HCT116 (cell line): ENCODE measurements at regions not wholly inside any gene's neighbourhood (a gene's known extent, or its start where the extent isn't known, plus 50 kb on each side); places are given as distances from the start of the nearest gene placed in this dataset.

Experiments
- ATAC-seq: fragments of 200-7000 bp; cut with Tn5 transposase; 2 replicates; pipeline ENCODE4 v1.9.1; 2020; ENCODE audit warnings: mild to moderate bottlenecking, moderate library complexity
- BruUV-seq: library from RNA; stranded (reverse); fragments of 400-500 nt; replicated peaks from 2 replicates; lab custom pipeline; 2021; lab: Mats Ljungman, UMichigan
- CTCF ChIA-PET: fragments of 300-600 bp; sonication (Branson Sonifier 250); formaldehyde crosslinking; loops from one replicate; lab custom pipeline; 2021; ENCODE audit warnings: antibody characterized with exemption; lab: Charles Lee
- POLR2A ChIA-PET: fragments of 300-600, 350-600 bp; sonication (Branson Sonifier 250); formaldehyde crosslinking; loops from one replicate; lab custom pipeline; 2021; ENCODE audit warnings: antibody characterized with exemption; lab: Charles Lee
- RAD21 ChIA-PET, 2 experiments: fragments of 300-600 bp; sonication (Branson Sonifier 250); formaldehyde crosslinking; loops; one replicate each; lab custom pipeline; 2023; ENCODE audit warnings: low total read pairs in 2 of 2; ENCODE audit not compliant: uncharacterized antibody in 2 of 2, unreplicated experiment in 2 of 2, low non-redundant PET in 1 of 2; lab: Charles Lee
- DNase-seq: peaks from one replicate; pipeline ENCODE4 v3.0.0-alpha.2; 2010; ENCODE audit warnings: low read depth, low spot score
- H2AFZ ChIP-seq: fragments of 200-600 bp; shearing (Covaris generic), sonication (generic); 2 replicates; pipeline ENCODE4 v1.6.1; 2017; ENCODE audit warnings: low read depth, mixed run types, mixed read lengths, antibody characterized with exemption, low read length; ENCODE audit not compliant: poor library complexity, severe bottlenecking
- H3K27ac ChIP-seq: 2 replicates; pipeline ENCODE4 v1.5.1; 2012; ENCODE audit warnings: low read depth, low read length
- H3K27me3 ChIP-seq: fragments of 200-600 bp; sonication (generic); 2 replicates; pipeline ENCODE4 v1.6.1; 2016; ENCODE audit warnings: mixed run types, low read length, mixed read lengths; ENCODE audit not compliant: insufficient read depth
- H3K36me3 ChIP-seq, 2 experiments: fragments of 200-500 bp in 1 of 2; fragments of 200-600 bp in 1 of 2; sonication (Bioruptor generic) in 1 of 2; sonication (generic) in 1 of 2; 2 replicates each; pipeline versions ENCODE4 v1.5.1 to v1.6.1; 2014 to 2016; ENCODE audit warnings: low read length in 2 of 2, inconsistent platforms in 1 of 2, mixed read lengths in 1 of 2, mixed run types in 1 of 2; ENCODE audit not compliant: insufficient read depth in 2 of 2, control insufficient read depth in 1 of 2
- H3K4me1 ChIP-seq, 2 experiments: fragments of 200-600 bp in 1 of 2; sonication (generic) in 1 of 2; 2 replicates each; pipeline versions ENCODE4 v1.5.1 to v1.6.1; 2012 to 2017; ENCODE audit warnings: low read length in 2 of 2, inconsistent platforms in 1 of 2, mild to moderate bottlenecking in 1 of 2, mixed read lengths in 1 of 2, mixed run types in 1 of 2, moderate library complexity in 1 of 2; ENCODE audit not compliant: insufficient read depth in 2 of 2, control insufficient read depth in 1 of 2
- H3K4me2 ChIP-seq: fragments of 200-600 bp; sonication (generic); 2 replicates; pipeline ENCODE4 v1.6.1; 2017; ENCODE audit warnings: mixed run types, low read length, mixed read lengths
- H3K4me3 ChIP-seq, 2 experiments: fragments of 200-600 bp in 1 of 2; sonication (generic) in 1 of 2; replicated peaks in 1 of 2; 2 replicates each; pipeline ENCODE4 v1.5.1; 2011 to 2016; ENCODE audit warnings: low read length in 2 of 2, control low read depth in 1 of 2, low read depth in 1 of 2, mild to moderate bottlenecking in 1 of 2, mixed read lengths in 1 of 2, mixed run types in 1 of 2
- H3K79me2 ChIP-seq: fragments of 200-600 bp; sonication (generic); 2 replicates; pipeline ENCODE4 v1.6.1; 2017; ENCODE audit warnings: mild to moderate bottlenecking, mixed run types, low read length, moderate library complexity, mixed read lengths; ENCODE audit not compliant: insufficient read depth
- H3K9ac ChIP-seq: fragments of 200-600 bp; sonication (generic); 2 replicates; pipeline ENCODE4 v1.6.1; 2016; ENCODE audit warnings: low read length, mixed read lengths
- H3K9me2 ChIP-seq: fragments of 200-600 bp; sonication (generic), shearing (Covaris generic); 2 replicates; pipeline ENCODE4 v1.6.1; 2017; ENCODE audit warnings: mixed run types, mild to moderate bottlenecking, moderate library complexity; ENCODE audit not compliant: insufficient read depth
- H3K9me3 ChIP-seq, 2 experiments: fragments of 200-500 bp in 1 of 2; fragments of 200-600 bp in 1 of 2; sonication (Bioruptor generic) in 1 of 2; sonication (generic) in 1 of 2; 2 replicates each; pipeline ENCODE4 v1.6.1; 2014 to 2017; ENCODE audit warnings: low read length in 2 of 2, mixed read lengths in 2 of 2, inconsistent platforms in 1 of 2, low read depth in 1 of 2, mild to moderate bottlenecking in 1 of 2, mixed run types in 1 of 2, moderate library complexity in 1 of 2; ENCODE audit not compliant: control insufficient read depth in 1 of 2, insufficient read depth in 1 of 2
- H4K20me1 ChIP-seq: fragments of 200-600 bp; sonication (generic), shearing (Covaris generic); 2 replicates; pipeline ENCODE4 v1.6.1; 2017; ENCODE audit warnings: mixed run types, mild to moderate bottlenecking, moderate library complexity; ENCODE audit not compliant: insufficient read depth
- CBX3 ChIP-seq: IDR thresholded peaks from 2 replicates; pipeline ENCODE4 v1.6.1; 2012; ENCODE audit warnings: low read depth
- CTCF ChIP-seq, 3 experiments: fragments of 200-600 bp in 1 of 3; sonication (generic) in 1 of 3; IDR thresholded peaks in 2 of 3; conservative IDR thresholded peaks in 1 of 3; 2 replicates each; pipeline ENCODE4 v1.5.1; 2012 to 2017; ENCODE audit warnings: low read depth in 2 of 3, low read length in 2 of 3, antibody characterized with exemption in 1 of 3, borderline replicate concordance in 1 of 3, control low read depth in 1 of 3, mild to moderate bottlenecking in 1 of 3, mixed read lengths in 1 of 3, mixed run types in 1 of 3, moderate library complexity in 1 of 3; ENCODE audit not compliant: insufficient read depth in 1 of 3
- EGR1 ChIP-seq: IDR thresholded peaks from 2 replicates; pipeline ENCODE4 v1.6.1; 2012; ENCODE audit warnings: low read depth
- ELF1 ChIP-seq: IDR thresholded peaks from 2 replicates; pipeline ENCODE4 v1.6.1; 2012; ENCODE audit warnings: low read depth, borderline replicate concordance
- EZH2 ChIP-seq: fragments of 200-600 bp; sonication (generic); IDR thresholded peaks from 2 replicates; pipeline ENCODE4 v1.6.1; 2017; ENCODE audit warnings: antibody characterized with exemption, mixed run types
- EZH2phosphoT487 ChIP-seq: fragments of 200-600 bp; IDR thresholded peaks from 2 replicates; pipeline ENCODE4 v1.6.1; 2018; ENCODE audit warnings: antibody characterized with exemption, borderline replicate concordance
- FOSL1 ChIP-seq: IDR thresholded peaks from 2 replicates; pipeline ENCODE4 v1.6.1; 2012; ENCODE audit warnings: low read depth
- POLR2A ChIP-seq: IDR thresholded peaks from 2 replicates; pipeline ENCODE4 v1.7.0; 2011; ENCODE audit warnings: borderline replicate concordance; ENCODE audit not compliant: insufficient read depth, insufficient read length; ENCODE audit errors: extremely low read depth
- POLR2AphosphoS5 ChIP-seq: IDR thresholded peaks from 2 replicates; pipeline ENCODE4 v1.6.1; 2011; ENCODE audit warnings: mild to moderate bottlenecking, low read depth, low read length, moderate library complexity
- RAD21 ChIP-seq: IDR thresholded peaks from 2 replicates; pipeline ENCODE4 v1.6.1; 2012; ENCODE audit warnings: low read depth, mild to moderate bottlenecking
- SIN3A ChIP-seq: IDR thresholded peaks from 2 replicates; pipeline ENCODE4 v1.6.1; 2012; ENCODE audit warnings: low read depth
- SRF ChIP-seq: IDR thresholded peaks from 2 replicates; pipeline ENCODE4 v1.6.1; 2012; ENCODE audit warnings: low read depth
- YY1 ChIP-seq: IDR thresholded peaks from 2 replicates; pipeline ENCODE4 v1.6.1; 2011; ENCODE audit warnings: low read length, low read depth, moderate library complexity, mild to moderate bottlenecking; ENCODE audit not compliant: insufficient replicate concordance; ENCODE audit errors: extremely low read depth
- ZNF274 ChIP-seq: fragments of 200-500 bp; sonication (Bioruptor generic); IDR thresholded peaks from 2 replicates; pipeline ENCODE4 v1.6.1; 2014; ENCODE audit warnings: mild to moderate bottlenecking, low read depth, low read length, inconsistent platforms
- intact Hi-C: fragments of 100-400 bp; cut with micrococcal nuclease; formaldehyde crosslinking; loops from 2 replicates; pipeline ENCODE4 v1.10.0; 2022
- TF ChIP-seq, protein P1 (sequence below): IDR thresholded peaks from 2 replicates; pipeline ENCODE4 v1.6.1; 2012

GRCh38 chr15:62775932-62776331 is 266.6 kb upstream of the TPM1 start:
- H3K36me3 ChIP-seq: no peaks in the 10 kb centered on the region
- TF ChIP-seq EZH2 (no peak), EGR1 (no peak), POLR2AphosphoS5 (no peak), SIN3A (no peak)
- TF ChIP-seq, all 23 proteins: peak for 0
- Histone ChIP-seq H3K4me2 (no peak overlapping the region), H4K20me1 (no peaks in the 10 kb centered on the region), H3K79me2 (no peaks in the 10 kb centered on the region), H3K9me3 (no peaks in the 10 kb centered on the region), H3K9ac (no peak overlapping the region), H3K9me2 (no peaks in the 10 kb centered on the region), H3K27ac (no peak overlapping the region), H3K4me1 (peaks cover 4 to 10% of the 10 kb centered on the region in 2 experiments; a peak in 3 of 4 replicates), H2AFZ (no peak overlapping the region), H3K4me3 (no peak overlapping the region), H3K27me3 (no peaks in the 10 kb centered on the region)
- DNase-seq: no peak
- ChIA-PET CTCF (no interaction called here), POLR2A (no interaction called here), RAD21 (no interaction called here)
- intact Hi-C loops: no loop called here
- no TSS peak for BruUV-seq
- no peak for ATAC-seq

DNA sequence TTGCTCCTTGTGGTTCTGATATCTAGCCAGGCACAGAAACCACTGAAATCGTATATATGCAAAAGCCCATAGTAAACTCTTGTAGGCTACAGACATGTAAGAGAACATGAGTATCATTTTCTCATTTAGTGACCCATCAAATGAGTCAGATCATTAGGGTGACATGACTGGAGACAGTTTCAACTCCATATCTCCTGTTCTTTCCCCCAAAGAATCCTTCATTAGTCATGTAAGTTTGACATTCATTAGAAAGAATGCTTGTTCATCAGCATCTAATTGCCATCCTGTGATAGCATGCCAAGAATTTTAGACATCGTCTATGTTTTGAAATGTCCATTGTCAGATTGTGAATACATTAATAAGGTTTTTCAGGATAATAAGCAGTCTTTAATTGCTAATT is 264.9 kb upstream of the TPM1 start:
- Histone ChIP-seq H3K4me2 (no peak overlapping the region), H3K9me2 (no peaks in the 10 kb centered on the region), H3K4me1 (no peaks in the 10 kb centered on the region; a peak in 1 of 4 replicates), H3K4me3 (no peak overlapping the region), H3K27ac (no peak overlapping the region), H4K20me1 (no peaks in the 10 kb centered on the region), H3K79me2 (no peaks in the 10 kb centered on the region), H3K9ac (no peak overlapping the region), H3K27me3 (no peaks in the 10 kb centered on the region), H3K9me3 (no peaks in the 10 kb centered on the region), H3K36me3 (no peaks in the 10 kb centered on the region), H2AFZ (no peak overlapping the region)
- RAD21 ChIA-PET: no interaction called here
- no TSS peak for BruUV-seq
- TF ChIP-seq, protein P1, sequence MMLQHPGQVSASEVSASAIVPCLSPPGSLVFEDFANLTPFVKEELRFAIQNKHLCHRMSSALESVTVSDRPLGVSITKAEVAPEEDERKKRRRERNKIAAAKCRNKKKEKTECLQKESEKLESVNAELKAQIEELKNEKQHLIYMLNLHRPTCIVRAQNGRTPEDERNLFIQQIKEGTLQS: no peak
- no peak for TF ChIP-seq RAD21
- no peak for TF ChIP-seq FOSL1
- TF ChIP-seq ZNF274: no peak
- no peak for TF ChIP-seq ELF1
- TF ChIP-seq YY1: no peak
- TF ChIP-seq EZH2: no peak
- TF ChIP-seq SIN3A: no peak
- TF ChIP-seq EZH2phosphoT487: no peak
- TF ChIP-seq CBX3: no peak
- TF ChIP-seq EGR1: no peak
- no peak for TF ChIP-seq SRF
- no peak for TF ChIP-seq POLR2A
- TF ChIP-seq CTCF (IDR thresholded peaks at IDR 0.05 in 2 of 3, conservative IDR thresholded peaks at IDR 0.05 in 1 of 3; ENCODE audit: borderline replicate concordance in 1 of 3, insufficient read depth in 1 of 3, low read depth in 2 of 3, low read length in 2 of 3): no peak
- no peak for ATAC-seq
- POLR2A ChIA-PET: no interaction called here
- no peak for DNase-seq
- CTCF ChIA-PET: no interaction called here
- intact Hi-C loops: no loop called here
